Fibroblast of mammary gland (primary cell): ENCODE measurements at regions not wholly inside any gene's neighbourhood (a gene's known extent, or its start where the extent isn't known, plus 50 kb on each side); places are given as distances from the start of the nearest gene placed in this dataset.

Experiments
- DNase-seq: peaks from one replicate; pipeline ENCODE4 v3.0.0-alpha.2; 2010; ENCODE audit warnings: low read depth
- H3K4me3 ChIP-seq: 2 replicates; pipeline ENCODE4 v1.5.1; 2011; ENCODE audit warnings: low read depth, mild to moderate bottlenecking, low read length, moderate library complexity; ENCODE audit not compliant: control insufficient read depth
- CTCF ChIP-seq: conservative IDR thresholded peaks from 2 replicates; pipeline ENCODE4 v1.5.1; 2011; ENCODE audit warnings: low read depth, low read length, inconsistent platforms; ENCODE audit not compliant: control insufficient read depth, insufficient read depth

GRCh38 chr2:221276033-221276432 is 296.1 kb downstream of the EPHA4 start:
- TF ChIP-seq CTCF = no peak
- DNase-seq = no peak
- no peak overlapping the region for H3K4me3 ChIP-seq

- no peak overlapping the region for H3K4me3 ChIP-seq
- TF ChIP-seq CTCF = no peak
- no peak for DNase-seq
Observed at GRCh38 chr2:221276601-221277000, 295.5 kb downstream of the EPHA4 start.

GRCh38 chr2:221282386-221282785 is 289.7 kb downstream of the EPHA4 start:
- H3K4me3 ChIP-seq = no peak overlapping the region
- DNase-seq = no peak
- no peak for TF ChIP-seq CTCF

- no peak for TF ChIP-seq CTCF
- no peak overlapping the region for H3K4me3 ChIP-seq
- no peak for DNase-seq
Observed at GRCh38 chr2:221283896-221284545, 288.1 kb downstream of the EPHA4 start.

GRCh38 chr2:221285148-221285547 is 287.0 kb downstream of the EPHA4 start:
- H3K4me3 ChIP-seq = no peak overlapping the region
- TF ChIP-seq CTCF = no peak
- DNase-seq = no peak

GRCh38 chr2:221286406-221286805 is 285.7 kb downstream of the EPHA4 start:
- TF ChIP-seq CTCF = no peak
- DNase-seq = no peak
- H3K4me3 ChIP-seq = no peak overlapping the region

- no peak overlapping the region for H3K4me3 ChIP-seq
- no peak for TF ChIP-seq CTCF
- DNase-seq = peak; percentile 35
Observed at GRCh38 chr2:221289389-221289788, 282.7 kb downstream of the EPHA4 start.
